Spinal cord (tissue), 9 donors: ENCODE measurements at regions not wholly inside any gene's neighbourhood (a gene's known extent, or its start where the extent isn't known, plus 50 kb on each side); places are given as distances from the start of the nearest gene placed in this dataset.
A peak's percentile ranks its signal among the peaks of the same experiment; 100 is the strongest.
"Not testable (repeated sequence)": the region's sequence is repeated elsewhere in the genome, so short reads cannot be mapped to it uniquely, and the experiment has no call there.

Experiments
- DNase-seq, 6 donors: peaks; one replicate each; pipeline versions ENCODE4 v3.0.0 to v3.0.0-alpha.2; 2013 to 2015; ENCODE audit warnings: low spot score in 6 of 6, low read depth in 4 of 6
- H3K27ac ChIP-seq: one replicate; pipeline ENCODE4 v1.5.1; 2013; ENCODE audit warnings: low read depth, low read length, control low read depth
- H3K27me3 ChIP-seq: one replicate; pipeline ENCODE4 v1.6.1; 2013; ENCODE audit warnings: low read length; ENCODE audit not compliant: control insufficient read depth, insufficient read depth
- H3K36me3 ChIP-seq: one replicate; pipeline ENCODE4 v1.6.1; 2013; ENCODE audit warnings: low read length; ENCODE audit not compliant: control insufficient read depth, insufficient read depth
- H3K4me1 ChIP-seq: one replicate; pipeline ENCODE4 v1.6.1; 2013; ENCODE audit warnings: low read length; ENCODE audit not compliant: control insufficient read depth, insufficient read depth
- H3K4me3 ChIP-seq: one replicate; pipeline ENCODE4 v1.5.1; 2013; ENCODE audit warnings: low read depth, low read length, control low read depth
- H3K9me3 ChIP-seq: one replicate; pipeline ENCODE4 v1.6.1; 2013; ENCODE audit warnings: low read length; ENCODE audit not compliant: control insufficient read depth, insufficient read depth
- WGBS: methylation state at CpG from one replicate; pipeline ENCODE4 v1.1.5; 2013; ENCODE audit warnings: missing lambda C conversion rate; ENCODE audit not compliant: insufficient coverage; 5-methylcytosine and 5-hydroxymethylcytosine counted together
- donor health status: healthy.

DNA sequence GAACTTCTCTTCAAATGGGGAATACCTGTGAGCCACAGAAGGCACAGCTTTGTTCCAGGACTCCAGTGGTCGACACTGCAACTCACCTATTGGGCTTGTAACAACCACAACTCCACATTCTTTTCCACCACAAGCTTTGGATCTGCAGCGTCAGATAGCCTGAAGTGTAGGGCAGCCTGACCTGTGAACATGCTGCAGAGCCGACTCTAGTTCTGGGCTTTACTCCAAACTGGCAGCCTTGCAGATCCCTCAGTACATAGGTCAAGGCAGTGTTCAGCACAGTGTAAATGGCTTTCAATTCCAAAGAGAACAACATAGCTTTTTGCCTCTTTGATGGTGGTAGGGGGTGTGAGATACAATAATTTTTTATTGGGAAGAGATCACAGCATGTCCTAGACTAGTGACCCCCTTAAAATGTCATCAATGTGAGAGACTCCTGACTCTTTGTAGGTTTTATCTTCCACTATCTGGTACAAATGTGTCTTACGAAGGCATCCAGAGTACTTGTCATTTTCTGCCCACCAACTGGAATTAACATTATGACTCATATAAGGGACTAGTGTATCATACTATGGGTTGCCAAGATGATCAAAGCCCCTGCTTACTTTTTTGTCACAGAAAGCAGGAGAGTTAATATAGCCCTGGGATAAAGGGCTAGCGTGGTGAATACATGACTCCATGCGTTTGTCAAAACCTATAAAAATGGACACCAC is 149.8 kb downstream of the COPS8 start:
- Histone ChIP-seq H3K36me3 (no peaks in the 10 kb centered on the region), H3K4me1 (no peaks in the 10 kb centered on the region), H3K27me3 (no peaks in the 10 kb centered on the region), H3K27ac (no peak overlapping the region), H3K9me3 (peaks cover 2% of the 10 kb centered on the region), H3K4me3 (no peak overlapping the region)
- DNase-seq, result peak in 4 of 6 donors; percentile 1 to 73 (median 14)
- 65% methylated on average over 2 of the region's 6 CpGs for WGBS

DNA sequence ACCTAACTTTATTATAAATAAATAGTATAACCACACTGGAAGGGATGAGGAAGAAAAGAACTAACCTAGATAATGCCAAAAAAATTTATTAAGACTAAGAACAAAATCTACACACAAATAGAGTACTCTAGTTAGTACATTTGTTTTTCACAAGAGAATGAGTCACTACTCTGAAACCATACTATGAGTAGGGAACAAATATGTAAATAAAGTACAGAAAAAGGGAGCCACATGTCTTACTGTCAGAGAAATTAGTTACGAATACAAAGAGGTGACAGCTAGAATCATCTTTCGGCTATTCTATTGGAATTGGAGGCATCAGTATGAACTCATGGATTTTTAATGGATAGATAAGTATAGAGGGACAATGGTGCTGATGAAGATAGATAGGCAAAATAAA is 150.5 kb downstream of the COPS8 start:
- Histone ChIP-seq H3K9me3 (peaks cover 2% of the 10 kb centered on the region), H3K27ac (no peak overlapping the region), H3K27me3 (no peaks in the 10 kb centered on the region), H3K4me1 (no peaks in the 10 kb centered on the region), H3K4me3 (no peak overlapping the region), H3K36me3 (no peaks in the 10 kb centered on the region)
- WGBS, result no CpG with 5 or more reads among the region's 2 CpGs
- no peak for DNase-seq

DNA sequence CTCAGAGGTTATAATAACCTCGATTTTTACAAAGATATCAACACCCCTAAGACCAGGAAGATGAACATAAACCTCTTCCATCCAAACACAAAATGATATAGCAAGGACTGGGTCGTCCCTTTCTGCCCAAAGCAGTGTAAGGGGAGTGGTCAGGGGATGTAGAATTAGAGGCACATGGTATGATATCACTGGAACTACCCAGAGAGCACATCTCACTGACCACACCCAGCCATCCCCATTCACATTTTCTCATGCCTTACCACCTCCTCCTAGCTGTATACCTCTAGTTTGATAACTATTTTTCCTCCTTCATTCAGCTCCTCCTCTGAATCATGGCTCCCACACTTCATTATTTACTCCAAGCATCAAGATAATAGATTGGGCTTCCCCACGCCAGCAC is 152.6 kb downstream of the COPS8 start:
- Histone ChIP-seq H3K4me3 (no peak overlapping the region), H3K27me3 (no peaks in the 10 kb centered on the region), H3K4me1 (no peaks in the 10 kb centered on the region), H3K36me3 (no peaks in the 10 kb centered on the region), H3K27ac (no peak overlapping the region), H3K9me3 (peaks cover 2% of the 10 kb centered on the region)
- 100% methylated on average over 1 of the region's 3 CpGs for whole genome bisulfite sequencing
- DNase-seq, result no peak

DNA sequence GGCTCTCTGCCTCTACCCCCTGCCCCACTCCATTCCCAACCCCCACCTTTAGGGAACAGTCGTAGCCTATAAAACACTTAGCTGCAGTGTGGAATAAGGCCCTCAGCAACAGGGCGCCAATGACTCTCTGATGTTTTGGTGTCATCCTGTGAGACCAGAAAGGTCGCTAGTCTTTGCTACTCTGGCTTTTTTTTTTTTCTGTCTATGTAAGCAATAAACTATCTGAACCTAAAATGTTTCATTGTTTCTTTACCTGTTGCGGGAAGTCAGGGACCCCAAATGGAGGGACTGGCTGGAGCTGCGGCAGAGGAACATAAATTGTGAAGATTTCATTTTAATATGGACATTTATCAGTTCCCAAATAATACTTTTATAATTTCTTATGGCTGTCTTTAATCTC is 154.6 kb downstream of the COPS8 start:
- no peak for DNase-seq
- H3K4me3 ChIP-seq, result no peak overlapping the region
- H3K27ac ChIP-seq, result no peak overlapping the region
- H3K4me1 ChIP-seq, result no peaks in the 10 kb centered on the region
- 100% methylated on average over 2 of the region's 5 CpGs for WGBS
- no peaks in the 10 kb centered on the region for H3K27me3 ChIP-seq
- H3K36me3 ChIP-seq, result no peaks in the 10 kb centered on the region
- H3K9me3 ChIP-seq, result peaks cover 2% of the 10 kb centered on the region

DNA sequence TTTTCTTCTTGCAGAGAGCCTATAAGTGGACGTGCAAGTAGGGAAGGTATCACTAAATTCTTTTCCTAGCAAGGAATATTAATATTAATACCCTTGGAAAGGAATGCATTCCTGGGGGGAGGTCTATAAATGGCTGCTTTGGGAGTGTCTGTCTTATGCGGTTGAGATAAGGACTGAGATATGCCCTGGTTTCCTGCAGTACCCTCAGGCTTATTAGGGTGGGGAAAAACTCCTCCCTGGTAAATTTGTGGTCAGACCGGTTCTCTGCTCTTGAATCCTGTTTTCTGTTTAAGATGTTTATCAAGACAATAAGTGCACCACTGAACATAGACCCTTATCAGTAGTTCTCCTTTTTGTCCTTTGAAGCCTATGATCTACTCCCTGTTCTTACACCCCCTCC is 155.2 kb downstream of the COPS8 start:
- not testable (repeated sequence) for H3K9me3 ChIP-seq, DNase-seq, H3K36me3 ChIP-seq, H3K4me3 ChIP-seq, H3K27me3 ChIP-seq, H3K27ac ChIP-seq, H3K4me1 ChIP-seq
- 100% methylated on average over 1 of the region's 3 CpGs for WGBS

DNA sequence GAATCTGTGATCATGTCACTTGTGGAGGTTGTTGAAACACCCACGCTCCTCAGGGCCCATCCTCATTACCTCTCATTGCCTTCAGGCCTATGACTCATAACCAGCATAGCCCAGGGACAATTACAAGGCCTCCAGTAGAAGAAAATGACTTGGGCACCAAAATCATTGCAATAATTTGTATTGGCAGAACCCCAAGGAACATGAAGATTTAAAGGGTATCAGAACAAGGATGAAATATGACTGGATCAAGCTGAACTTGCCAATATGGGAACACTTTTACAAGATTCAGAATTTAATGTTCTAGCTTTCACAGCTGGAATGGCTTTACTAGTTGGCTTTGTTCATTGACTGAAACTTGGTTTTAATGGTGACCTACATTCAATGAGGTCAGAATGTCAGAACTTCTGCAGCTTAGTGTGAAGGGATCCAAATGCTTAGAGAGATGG is 156.4 kb downstream of the COPS8 start:
- Histone ChIP-seq H3K9me3 (peaks cover 2% of the 10 kb centered on the region), H3K4me3 (no peak overlapping the region), H3K4me1 (no peaks in the 10 kb centered on the region), H3K27ac (no peak overlapping the region), H3K27me3 (no peaks in the 10 kb centered on the region), H3K36me3 (no peaks in the 10 kb centered on the region)
- no CpG with 5 or more reads among the region's 1 CpG for WGBS
- no peak for DNase-seq

DNA sequence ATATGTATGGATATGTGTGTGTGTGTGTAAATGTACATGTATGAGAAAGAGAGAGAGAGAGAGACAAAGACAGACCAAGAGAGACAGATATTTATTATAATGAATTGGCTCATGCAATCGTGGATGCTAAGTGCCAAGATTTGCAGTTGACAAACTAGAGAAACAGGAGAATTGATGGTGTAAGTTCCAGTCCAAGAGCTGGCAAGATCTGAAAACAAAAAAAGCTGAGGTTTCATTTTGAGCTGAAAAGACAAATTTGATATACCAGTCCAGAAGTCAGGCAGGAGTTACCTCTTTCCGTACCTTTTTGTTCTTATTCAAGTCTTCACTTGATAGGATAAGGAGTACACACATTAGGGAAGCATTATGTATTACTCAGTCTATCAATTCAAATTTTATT is 157.8 kb downstream of the COPS8 start:
- Histone ChIP-seq H3K4me1 (no peaks in the 10 kb centered on the region), H3K36me3 (no peaks in the 10 kb centered on the region), H3K27me3 (no peaks in the 10 kb centered on the region), H3K4me3 (no peak overlapping the region), H3K9me3 (peaks cover 2% of the 10 kb centered on the region), H3K27ac (no peak overlapping the region)
- no peak for DNase-seq
- WGBS, result 60% methylated on average over 1 of the region's 2 CpGs

DNA sequence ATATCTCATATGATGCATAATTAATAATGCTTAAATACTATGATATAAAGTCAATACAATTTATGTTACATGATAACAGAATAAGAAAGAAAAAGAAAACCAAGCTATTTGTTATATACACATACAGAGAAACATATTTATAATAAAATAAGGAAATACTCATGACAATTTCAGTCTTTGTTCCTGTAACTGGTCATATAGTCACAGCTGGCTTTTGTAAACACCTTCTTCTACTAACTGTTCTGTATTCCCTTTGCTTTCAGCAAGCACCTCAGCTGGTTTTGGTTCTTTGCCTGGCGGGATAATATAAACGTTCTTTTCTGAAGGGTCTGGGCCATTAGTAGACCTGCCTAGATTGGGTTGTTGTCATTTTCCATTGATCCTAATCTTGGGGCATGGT is 158.5 kb downstream of the COPS8 start:
- no peaks in the 10 kb centered on the region for H3K36me3 ChIP-seq
- no peaks in the 10 kb centered on the region for H3K4me1 ChIP-seq
- WGBS, result no CpG with 5 or more reads among the region's 2 CpGs
- no peak for DNase-seq
- H3K4me3 ChIP-seq, result no peak overlapping the region
- no peaks in the 10 kb centered on the region for H3K27me3 ChIP-seq
- H3K9me3 ChIP-seq, result peaks cover 2% of the 10 kb centered on the region
- no peak overlapping the region for H3K27ac ChIP-seq

DNA sequence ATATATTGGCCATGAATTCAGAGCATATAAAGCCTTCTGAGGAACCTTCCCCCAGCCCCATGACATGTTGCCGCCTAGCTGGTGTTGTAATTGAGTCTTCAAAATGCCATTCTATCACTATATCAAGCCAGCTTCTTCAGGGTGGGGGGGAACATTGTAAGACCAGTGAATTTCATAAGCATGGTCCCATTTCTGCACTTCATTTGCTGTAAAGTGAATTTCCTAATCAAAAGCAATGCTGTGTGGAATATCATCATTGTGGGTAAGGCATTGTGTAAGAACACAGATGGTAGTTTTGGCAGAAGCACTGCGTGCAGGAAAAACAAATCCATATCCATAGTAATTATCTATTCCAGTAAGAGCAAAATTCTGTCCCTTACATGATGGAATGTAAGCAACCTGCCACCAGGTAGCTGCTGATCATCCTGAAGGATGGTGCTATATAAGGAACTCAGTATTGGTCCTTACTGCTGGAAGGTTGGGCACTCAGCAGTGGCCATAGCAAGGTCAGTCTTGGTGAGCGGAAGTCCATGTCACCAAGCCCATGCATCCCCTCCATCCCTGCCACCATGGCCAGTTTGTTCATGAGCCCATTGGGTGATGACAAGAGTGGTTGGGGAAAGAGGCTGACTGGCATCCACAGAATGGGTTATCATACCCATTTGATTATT is 159.4 kb downstream of the COPS8 start:
- no peak overlapping the region for H3K27ac ChIP-seq
- H3K9me3 ChIP-seq, result peaks cover under 1% of the 10 kb centered on the region
- no peaks in the 10 kb centered on the region for H3K4me1 ChIP-seq
- H3K27me3 ChIP-seq, result no peaks in the 10 kb centered on the region
- no CpG with 5 or more reads among the region's 3 CpGs for WGBS
- H3K36me3 ChIP-seq, result no peaks in the 10 kb centered on the region
- no peak overlapping the region for H3K4me3 ChIP-seq
- peak in 1 of 6 donors; percentile 40 for DNase-seq

DNA sequence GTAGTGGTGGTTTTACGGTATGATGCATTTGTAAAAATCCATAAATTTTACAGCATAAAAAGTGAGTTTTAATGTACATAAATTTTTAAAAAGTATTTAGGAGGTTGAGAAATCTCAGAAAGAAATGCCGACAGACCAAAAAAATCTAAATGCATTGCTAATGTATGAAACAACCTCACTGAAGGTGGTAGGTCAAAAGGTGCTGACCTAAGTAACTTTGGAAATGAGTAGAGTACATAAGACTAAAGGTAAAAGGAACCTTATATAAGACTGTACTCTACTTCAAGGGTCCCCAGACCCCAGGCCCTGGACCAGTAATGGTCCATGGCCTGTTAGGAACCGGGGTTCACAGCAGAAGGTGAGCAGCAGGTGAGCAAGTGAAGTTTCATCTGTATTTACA is 163.4 kb downstream of the COL6A3 start:
- no peaks in the 10 kb centered on the region for H3K27me3 ChIP-seq
- DNase-seq, result no peak
- no peak overlapping the region for H3K27ac ChIP-seq
- H3K4me1 ChIP-seq, result no peaks in the 10 kb centered on the region
- H3K36me3 ChIP-seq, result no peaks in the 10 kb centered on the region
- no peak overlapping the region for H3K4me3 ChIP-seq
- no peaks in the 10 kb centered on the region for H3K9me3 ChIP-seq
- WGBS, result 78% methylated on average over 1 of the region's 3 CpGs
